ENCODE measurements at regions not wholly inside any gene's neighbourhood (a gene's known extent, or its start where the extent isn't known, plus 50 kb on each side); places are given as distances from the start of the nearest gene placed in this dataset.

GRCh38 chr13:24007979-24008620 lies 110.8 kb upstream of the C1QTNF9B start:
- no peak for TF ChIP-seq POLR2A (IDR thresholded peaks at IDR 0.05; ENCODE audit: low read depth, low read length)
- DNase-seq (ENCODE audit: insufficient read length, low spot score) (no peak), FAIRE-seq (no peak)

GRCh38 chr13:24008679-24009078 lies 111.4 kb upstream of the C1QTNF9B start:
- no peak for FAIRE-seq
- no peak for TF ChIP-seq POLR2A (IDR thresholded peaks at IDR 0.05; ENCODE audit: low read depth, low read length)
- no peak for DNase-seq (ENCODE audit: insufficient read length, low spot score)

GRCh38 chr13:24011266-24011665 lies 114.0 kb upstream of the C1QTNF9B start:
- TF ChIP-seq POLR2A (IDR thresholded peaks at IDR 0.05; ENCODE audit: low read depth, low read length): no peak
- FAIRE-seq (no peak), DNase-seq (ENCODE audit: insufficient read length, low spot score) (no peak)

GRCh38 chr13:24012648-24013047 lies 115.3 kb upstream of the C1QTNF9B start:
- DNase-seq (ENCODE audit: insufficient read length, low spot score) (no peak), FAIRE-seq (no peak)
- no peak for TF ChIP-seq POLR2A (IDR thresholded peaks at IDR 0.05; ENCODE audit: low read depth, low read length)

- FAIRE-seq (no peak), DNase-seq (ENCODE audit: insufficient read length, low spot score) (no peak)
- no peak for TF ChIP-seq POLR2A (IDR thresholded peaks at IDR 0.05; ENCODE audit: low read depth, low read length)
Measured at GRCh38 chr13:24013189-24013588, 115.9 kb upstream of the C1QTNF9B start.

- DNase-seq (ENCODE audit: insufficient read length, low spot score) (no peak), FAIRE-seq (no peak)
- TF ChIP-seq POLR2A (IDR thresholded peaks at IDR 0.05; ENCODE audit: low read depth, low read length): no peak
Measured at GRCh38 chr13:24016046-24016445, 118.7 kb upstream of the C1QTNF9B start.

GRCh38 chr13:24022568-24022967 lies 125.3 kb upstream of the C1QTNF9B start:
- DNase-seq (ENCODE audit: insufficient read length, low spot score) (no peak), FAIRE-seq (no peak)

GRCh38 chr13:24023073-24023472 lies 125.8 kb upstream of the C1QTNF9B start:
- FAIRE-seq (no peak), DNase-seq (ENCODE audit: insufficient read length, low spot score) (no peak)
- no peak for TF ChIP-seq POLR2A (IDR thresholded peaks at IDR 0.05; ENCODE audit: low read depth, low read length)

More at GRCh38 chr13:24022568-24022967, 125.3 kb upstream of the C1QTNF9B start:
- no peak for TF ChIP-seq POLR2A (IDR thresholded peaks at IDR 0.05; ENCODE audit: low read depth, low read length)

GRCh38 chr13:24027494-24027893 lies 130.2 kb upstream of the C1QTNF9B start:
- DNase-seq (ENCODE audit: insufficient read length, low spot score) (no peak), FAIRE-seq (no peak)
- TF ChIP-seq POLR2A (IDR thresholded peaks at IDR 0.05; ENCODE audit: low read depth, low read length): no peak

- no peak for DNase-seq (ENCODE audit: insufficient read length, low spot score)
- FAIRE-seq: no peak
- no peak for TF ChIP-seq POLR2A (IDR thresholded peaks at IDR 0.05; ENCODE audit: low read depth, low read length)
Measured at GRCh38 chr13:24032252-24032651, 128.3 kb upstream of the SPATA13 start.

- no peak for DNase-seq (ENCODE audit: insufficient read length, low spot score)
- TF ChIP-seq POLR2A (IDR thresholded peaks at IDR 0.05; ENCODE audit: low read depth, low read length): no peak
- no peak for FAIRE-seq
Measured at GRCh38 chr13:24032674-24033073, 127.8 kb upstream of the SPATA13 start.

GRCh38 chr13:24033527-24034302 lies 126.8 kb upstream of the SPATA13 start:
- TF ChIP-seq POLR2A (IDR thresholded peaks at IDR 0.05; ENCODE audit: low read depth, low read length): no peak
- DNase-seq (ENCODE audit: insufficient read length, low spot score) (no peak), FAIRE-seq (no peak)

- no peak for TF ChIP-seq POLR2A (IDR thresholded peaks at IDR 0.05; ENCODE audit: low read depth, low read length)
- DNase-seq (ENCODE audit: insufficient read length, low spot score): no peak
- FAIRE-seq: no peak
Measured at GRCh38 chr13:24035411-24035810, 125.1 kb upstream of the SPATA13 start.

- no peak for DNase-seq (ENCODE audit: insufficient read length, low spot score)
Measured at GRCh38 chr13:24036115-24036514, 124.4 kb upstream of the SPATA13 start.

GRCh38 chr13:24038405-24038804 lies 122.1 kb upstream of the SPATA13 start:
- no peak for TF ChIP-seq POLR2A (IDR thresholded peaks at IDR 0.05; ENCODE audit: low read depth, low read length)
- no peak for DNase-seq (ENCODE audit: insufficient read length, low spot score)
- no peak for FAIRE-seq

More at GRCh38 chr13:24036115-24036514, 124.4 kb upstream of the SPATA13 start:
- no peak for TF ChIP-seq POLR2A (IDR thresholded peaks at IDR 0.05; ENCODE audit: low read depth, low read length)
- no peak for FAIRE-seq
